Activated CD8-positive, alpha-beta memory T cell treated with anti-CD3 and anti-CD28 coated beads for 1 hour (primary cell): ENCODE measurements at regions not wholly inside any gene's neighbourhood (a gene's known extent, or its start where the extent isn't known, plus 50 kb on each side); places are given as distances from the start of the nearest gene placed in this dataset.
"Not testable (repeated sequence)": the region's sequence is repeated elsewhere in the genome, so short reads cannot be mapped to it uniquely, and the experiment has no call there.

Experiments
- DNase-seq, 2 donors: peaks; one replicate each; pipeline ENCODE4 v3.0.0-alpha.2; 2020; ENCODE audit warnings: low read depth in 1 of 2; ENCODE audit errors: extremely low read depth in 1 of 2

DNA sequence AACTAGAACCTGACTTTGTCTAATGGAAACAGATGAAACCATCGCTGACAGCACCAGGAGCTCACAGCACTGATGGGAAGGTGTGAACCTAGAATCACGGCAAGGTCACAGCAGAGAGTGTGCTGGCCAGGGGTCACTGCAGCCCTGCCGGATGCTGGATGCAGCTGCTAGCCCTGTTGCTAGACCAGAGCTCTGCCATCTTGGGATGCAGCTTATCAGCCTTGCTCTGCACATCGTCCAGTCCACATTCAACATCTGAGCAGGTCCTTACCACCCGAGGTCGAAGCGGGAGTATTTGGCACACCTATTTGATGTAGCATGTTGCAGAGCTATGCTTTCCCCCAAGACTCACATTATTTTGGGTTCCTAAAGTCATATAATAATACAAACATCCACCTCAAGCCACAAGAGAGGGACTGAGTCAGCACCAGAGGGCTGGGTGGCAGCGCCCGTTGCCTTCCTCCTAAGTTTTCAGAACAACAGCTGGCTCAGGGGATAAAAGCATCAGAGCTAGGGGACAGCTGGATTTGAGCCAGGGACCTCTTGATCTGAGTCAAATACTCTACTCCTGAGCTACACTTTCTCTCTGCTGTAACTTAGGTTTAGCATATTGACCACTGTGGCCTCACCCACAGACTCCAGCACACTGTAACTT is 135.3 kb downstream of the ZNF467 start:
- DNase-seq: no peak

DNA sequence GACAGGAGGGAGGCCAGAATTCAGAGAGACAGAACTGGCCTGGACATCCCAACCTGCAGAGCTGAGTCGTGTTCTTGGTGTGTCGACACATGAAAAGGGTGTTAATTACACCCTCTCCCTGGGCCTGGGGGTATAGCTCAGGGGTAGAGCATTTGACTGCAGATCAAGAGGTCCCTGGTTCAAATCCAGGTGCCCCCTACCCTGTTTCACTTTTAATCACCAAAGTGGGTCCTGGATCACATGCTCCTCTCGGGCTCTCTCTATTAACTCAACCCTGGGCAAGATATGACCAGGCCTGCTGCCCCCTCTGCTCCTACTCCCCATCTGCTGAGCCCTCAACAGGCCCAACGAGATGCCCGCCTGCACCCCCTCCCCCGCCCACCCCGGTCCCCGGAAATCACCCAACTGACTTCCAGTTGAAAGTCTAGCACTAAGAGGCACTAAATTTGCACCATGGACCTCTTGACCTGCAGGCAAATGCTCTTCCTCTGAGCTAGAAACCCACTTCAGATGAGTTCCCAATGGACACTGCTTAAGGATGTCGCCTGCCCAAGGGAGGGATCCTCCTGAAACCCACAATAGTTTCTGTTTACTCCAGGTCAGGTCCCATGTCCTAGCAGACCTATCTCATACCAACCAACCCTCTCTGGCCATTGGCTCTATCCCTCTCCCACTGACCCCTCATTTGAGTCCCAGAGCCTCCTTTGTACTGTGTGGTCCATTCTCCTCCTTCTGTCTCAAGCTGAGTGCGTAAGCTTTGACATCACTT is 137.6 kb downstream of the ZNF467 start:
- no peak for DNase-seq

DNA sequence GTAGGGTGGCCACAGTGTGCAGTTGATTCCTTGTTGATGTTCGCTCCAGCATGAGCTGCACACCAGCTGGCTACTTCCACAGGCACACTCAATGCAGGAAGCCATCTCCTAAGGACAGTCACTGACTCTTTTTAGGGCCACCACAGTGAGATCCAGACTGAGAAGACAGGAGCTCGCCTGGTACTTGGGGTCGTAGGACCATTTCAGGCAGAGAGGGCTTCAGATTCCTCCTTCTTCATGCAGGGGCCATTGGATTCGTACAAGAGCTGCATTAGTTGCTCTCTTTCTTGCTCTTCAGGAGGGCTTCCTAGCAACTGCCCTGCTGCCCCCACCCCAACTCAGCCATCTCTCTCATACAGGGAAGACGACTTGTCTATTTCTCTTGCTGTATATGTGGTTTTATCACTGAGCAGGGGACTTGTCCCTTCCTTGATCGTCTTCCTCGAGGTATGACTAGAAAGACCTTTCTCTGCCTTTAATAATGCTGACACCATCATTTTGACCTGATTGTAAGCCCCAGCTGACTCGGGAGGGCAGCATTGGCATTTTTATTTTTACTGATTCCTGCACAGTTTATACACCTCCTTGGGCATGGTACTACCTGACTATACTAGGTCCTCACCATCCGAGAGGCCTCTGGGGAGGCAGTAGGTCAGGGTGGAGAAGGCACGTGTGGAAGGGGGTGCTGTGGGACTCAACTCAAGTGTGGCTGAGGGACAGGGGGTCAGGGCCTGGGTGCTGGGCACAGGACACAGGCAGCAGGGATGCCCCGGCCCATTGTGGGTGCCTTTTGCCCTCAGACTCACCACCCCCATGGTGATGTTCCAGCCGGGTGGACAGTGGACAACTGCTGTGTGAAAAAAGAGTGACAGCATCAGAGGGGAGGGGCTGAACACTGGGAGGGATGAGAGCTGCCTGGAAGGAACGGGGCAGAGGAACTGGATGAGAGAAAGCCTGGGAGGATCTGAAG is 136.7 kb upstream of the ZNF746 start:
- no peak for DNase-seq

DNA sequence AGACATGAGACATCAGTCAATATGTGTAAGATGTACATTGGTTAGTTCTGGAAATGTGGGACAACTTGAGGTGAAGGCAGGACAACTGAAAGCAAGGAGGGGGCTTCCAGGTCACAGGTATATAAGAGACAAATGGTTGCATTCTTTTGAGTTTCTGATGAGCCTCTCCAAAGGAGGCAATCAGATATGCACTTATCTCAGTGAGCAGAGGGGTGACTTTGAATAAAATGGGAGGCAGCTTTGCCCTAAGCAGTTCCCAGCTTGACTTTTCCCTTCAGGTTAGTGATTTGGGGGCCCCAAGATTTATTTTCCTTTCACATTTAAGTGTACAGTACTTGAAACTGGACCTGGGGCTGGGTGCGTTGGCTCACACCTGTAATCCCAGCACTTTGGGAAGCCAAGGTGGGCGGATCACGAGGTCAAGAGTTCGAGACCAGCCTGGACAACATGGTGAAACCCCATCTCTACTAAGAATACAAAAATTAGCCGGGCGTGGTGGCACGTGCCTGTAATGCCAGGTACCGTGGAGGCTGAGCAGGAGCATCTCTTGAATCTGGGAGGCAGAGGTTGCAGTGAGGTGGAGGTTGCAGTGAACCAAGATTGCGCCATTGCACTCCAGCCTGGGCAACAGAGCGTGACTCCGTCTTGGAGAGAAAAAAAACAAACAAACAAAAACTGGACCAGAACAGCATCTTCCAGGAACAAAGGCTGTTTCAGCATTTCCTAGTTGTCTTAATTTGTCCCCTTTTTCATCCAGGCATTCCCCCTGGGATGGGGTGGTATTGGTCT is 130.9 kb upstream of the ZNF746 start:
- not testable (repeated sequence) for DNase-seq

DNA sequence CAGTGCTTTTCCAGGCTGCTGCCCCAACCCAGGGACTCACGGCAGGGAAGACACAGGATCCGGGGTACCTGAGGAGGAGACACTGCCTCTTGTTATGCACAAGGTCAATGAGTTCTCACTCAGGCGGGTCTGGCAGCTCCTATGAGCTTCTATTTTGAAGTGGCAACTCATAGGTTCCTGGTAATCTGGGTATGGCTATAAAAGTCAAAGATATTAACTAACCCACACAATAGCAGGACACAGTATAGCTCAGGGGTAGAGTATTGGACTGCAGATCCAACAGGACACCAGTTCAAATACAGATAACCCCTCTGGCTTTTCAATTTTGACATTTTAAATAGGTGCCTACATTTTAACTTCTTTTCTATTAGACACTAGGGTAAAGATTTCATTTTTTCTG is 130.3 kb upstream of the ZNF746 start:
- DNase-seq: no peak

DNA sequence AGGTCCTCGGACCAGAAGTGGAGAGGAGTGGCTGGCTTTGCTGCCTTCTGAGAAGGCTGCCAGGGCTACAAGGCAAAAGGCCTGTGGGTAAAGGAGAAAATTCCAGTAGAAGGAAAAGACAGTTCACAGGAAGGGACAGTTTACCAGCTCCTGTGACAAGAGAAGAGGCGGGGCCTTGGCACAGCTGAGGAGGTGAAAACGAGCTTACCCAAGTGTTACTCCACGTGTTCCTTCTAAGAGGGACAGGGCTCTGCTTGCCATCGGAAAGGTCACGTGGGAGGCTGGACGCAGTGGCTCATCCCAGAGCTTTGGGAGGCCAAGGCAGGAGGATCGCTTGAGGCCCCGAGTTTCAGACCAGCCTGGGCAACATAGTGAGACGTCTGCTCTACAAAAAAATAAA is 129.4 kb upstream of the ZNF746 start:
- no peak for DNase-seq

DNA sequence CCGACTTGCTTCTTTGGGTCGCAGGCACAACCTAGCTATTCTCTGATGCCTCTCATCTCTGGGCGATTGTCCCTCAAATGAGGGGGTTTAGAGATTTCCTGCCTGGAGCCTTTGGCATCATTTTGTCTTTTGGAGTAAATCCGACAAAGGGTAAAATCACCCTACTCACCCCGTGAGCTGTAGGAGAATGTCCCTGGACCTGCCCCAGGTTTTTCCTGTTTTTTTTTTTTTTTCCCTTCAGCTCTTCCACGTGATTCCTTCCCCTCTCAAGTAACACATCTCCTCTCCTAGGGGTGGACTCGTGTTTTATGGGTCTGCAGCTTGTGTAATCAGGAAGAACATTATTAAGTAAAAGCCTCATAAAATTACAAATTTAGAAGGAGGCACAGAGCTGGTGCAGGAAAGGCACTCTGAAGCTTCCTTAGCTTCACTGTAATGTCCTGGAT is 128.4 kb upstream of the ZNF746 start:
- DNase-seq: no peak

DNA sequence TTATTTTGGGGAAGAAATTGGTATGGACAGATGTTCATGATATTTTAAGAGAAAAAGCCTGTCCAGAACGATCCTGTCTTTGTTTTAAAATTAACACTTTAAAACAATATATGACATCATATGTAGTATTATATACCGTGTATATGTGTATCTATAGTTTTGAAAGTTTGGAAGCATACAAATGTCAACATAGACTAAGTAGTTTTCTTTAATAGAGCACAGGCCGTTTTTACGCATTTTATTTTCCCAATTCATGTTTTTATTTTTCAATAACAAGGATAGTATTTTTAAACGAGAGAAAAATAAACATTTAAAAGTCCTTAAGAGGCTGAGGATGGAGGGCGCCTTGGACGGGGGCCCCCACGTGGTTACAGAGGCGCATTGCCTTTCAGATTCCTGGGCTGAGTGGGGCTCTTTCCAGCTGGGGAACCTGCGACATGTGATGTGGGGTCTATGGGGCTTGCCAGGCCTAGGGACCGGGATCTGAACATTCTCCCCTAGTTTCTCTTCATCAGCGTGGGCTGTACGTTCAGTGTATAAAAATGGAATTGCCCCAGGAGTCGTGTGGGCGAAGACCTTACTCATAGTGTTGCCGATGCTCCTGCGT is 127.8 kb upstream of the ZNF746 start:
- DNase-seq: peak in 1 of 2 donors; percentile 28

DNA sequence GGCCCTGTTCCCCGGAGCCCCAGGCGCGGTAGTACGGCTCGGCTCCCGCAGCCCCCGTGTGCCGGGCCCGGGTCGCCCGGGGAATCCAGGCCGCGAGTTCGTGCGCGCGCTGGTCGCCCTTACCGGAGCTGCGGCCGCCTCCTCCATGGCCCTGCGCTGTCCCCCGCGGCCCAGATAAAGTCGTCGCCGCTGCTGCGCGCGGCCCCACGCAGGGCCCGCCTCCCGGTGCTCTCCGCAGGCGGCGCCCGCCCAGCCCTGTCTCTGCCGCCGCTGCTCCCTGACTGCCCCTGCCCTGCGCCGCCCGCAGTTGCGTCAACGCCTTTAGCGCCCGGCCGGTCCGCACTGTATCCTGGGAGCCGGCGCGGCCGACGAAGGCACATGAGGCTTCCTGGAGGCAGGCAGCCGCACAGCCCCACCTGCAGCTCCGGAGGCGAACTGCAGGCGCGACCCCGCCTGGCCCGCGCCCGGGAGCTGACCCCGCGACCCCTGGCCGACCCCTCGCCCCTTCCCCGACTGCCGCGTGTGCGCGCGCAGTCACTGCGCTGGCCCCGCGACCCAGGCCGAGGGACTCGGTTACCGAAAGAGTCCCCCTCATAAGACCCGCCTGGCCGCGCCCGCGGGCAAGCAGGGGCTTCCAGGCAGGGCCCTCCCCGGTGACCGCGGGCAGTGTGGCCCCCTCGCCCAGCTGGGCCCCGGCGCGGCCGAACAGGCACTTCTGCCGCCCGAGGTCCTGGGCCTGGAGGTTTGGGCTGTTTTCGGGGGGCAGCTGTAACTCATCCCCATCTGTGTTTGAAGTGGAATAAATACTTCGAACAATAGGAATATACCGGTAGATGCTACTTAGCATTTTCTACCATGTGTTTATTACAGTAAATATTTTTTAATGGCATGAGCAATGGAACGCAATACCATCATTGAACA is 127.1 kb upstream of the ZNF746 start:
- peak; percentile 70 to 82 for DNase-seq

DNA sequence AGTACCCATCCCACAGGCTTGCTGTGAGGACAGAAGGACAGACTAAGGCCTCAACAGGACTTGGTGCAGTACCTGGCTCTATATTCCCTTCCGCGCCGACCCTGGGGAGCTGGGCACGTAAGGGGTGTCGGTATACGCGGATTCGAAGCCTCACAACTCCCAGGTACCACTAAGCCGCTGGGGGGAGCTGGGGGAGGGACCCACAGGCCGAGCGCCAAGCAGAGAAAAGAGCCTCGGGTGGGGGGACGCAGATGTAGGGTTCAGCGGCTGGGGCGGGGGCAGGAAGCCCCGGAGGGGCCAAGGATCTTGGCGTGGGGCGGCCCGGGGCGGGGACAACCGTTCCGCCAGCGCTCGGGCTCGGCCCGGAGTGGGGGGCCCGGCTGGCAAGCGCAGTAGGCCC is 126.4 kb upstream of the ZNF746 start:
- no peak for DNase-seq

DNA sequence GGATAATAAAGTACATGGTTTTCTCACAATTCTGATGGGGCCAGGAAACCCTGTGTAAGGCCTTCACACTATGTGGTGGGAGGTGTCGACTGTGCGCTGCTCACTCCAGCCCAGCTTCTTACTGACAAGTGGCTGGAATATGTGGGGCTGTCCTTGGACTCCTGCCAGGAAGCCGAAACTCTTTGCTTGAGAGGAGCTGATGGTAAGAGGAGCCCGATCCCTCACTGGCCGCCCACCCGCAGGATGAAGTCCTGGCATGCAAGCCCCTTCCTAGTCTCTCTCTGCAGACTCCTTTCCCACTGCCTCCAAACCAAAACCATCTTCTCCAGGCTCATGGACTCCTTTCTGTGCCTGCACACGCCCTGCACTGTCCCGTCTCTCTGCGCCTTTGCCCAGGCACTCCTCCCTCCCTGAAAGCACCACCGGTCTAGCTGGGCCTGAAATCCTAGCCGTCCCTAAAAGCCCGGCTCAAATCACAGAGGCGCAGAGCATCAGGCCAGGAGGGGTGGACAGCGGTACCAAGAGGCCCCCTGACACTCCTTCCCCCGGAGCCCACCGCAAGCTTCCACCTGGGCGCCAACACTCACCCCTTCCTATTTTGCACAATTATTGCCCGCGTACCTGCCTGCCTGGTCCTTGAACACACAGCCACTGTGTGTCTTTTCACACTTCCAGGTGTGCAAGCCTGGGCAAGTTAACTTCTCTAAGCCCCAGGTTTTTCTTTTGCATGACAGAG is 125.8 kb upstream of the ZNF746 start:
- DNase-seq: not testable (repeated sequence)

DNA sequence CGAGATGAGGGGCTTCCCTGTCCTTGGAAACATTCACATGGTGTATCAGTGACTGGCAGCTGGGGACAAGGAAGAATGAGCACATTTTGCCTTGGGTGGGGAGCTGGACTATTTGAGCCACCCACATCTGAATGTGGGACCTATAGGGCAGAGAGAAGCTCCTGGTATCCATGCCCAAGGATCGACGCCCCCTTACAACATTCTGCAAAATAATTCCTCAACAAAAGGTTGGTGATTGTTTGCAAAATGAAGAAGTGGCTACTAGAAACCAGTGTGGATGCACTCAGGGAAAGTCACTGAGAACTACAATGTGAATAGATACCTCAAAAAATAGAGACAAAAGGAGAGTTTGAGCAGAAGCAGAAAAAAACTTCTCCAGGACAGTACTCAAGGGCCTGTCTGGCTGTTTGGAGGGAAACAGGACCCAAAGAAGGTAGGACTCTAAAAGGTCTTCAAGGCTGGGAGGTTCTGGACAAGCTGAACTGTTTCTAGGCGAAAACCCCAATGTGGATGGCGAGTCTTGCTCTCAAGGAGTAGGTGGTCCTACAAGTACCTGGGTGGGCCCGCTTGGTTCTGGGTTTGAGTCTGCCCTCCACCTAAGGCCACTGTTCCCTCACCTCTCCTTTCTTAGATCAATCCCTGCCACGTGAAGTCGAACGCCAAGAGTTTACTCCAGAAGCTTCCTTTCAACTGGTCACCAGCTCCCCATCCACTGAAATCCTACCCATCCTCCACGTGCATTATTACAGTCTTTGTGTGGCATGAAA is 125.0 kb upstream of the ZNF746 start:
- DNase-seq: no peak

DNA sequence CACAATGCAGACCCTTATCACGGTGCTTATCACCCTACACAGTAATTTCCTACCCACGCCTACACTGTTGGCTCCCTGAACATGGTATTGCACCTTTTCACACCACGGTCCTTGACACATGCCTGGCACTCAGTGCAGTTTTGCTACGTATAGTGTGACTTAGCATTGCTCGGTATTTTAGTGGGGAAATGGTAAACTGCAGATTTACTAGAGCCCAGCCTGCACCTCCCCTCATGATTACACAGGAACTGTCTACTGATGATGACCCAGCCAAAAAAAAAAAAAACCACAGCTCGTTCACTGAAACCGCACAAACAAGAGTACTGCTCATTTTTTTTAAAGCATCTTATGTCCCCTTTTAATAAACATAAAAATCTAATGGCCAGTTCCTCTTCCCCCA is 124.2 kb upstream of the ZNF746 start:
- DNase-seq: no peak

DNA sequence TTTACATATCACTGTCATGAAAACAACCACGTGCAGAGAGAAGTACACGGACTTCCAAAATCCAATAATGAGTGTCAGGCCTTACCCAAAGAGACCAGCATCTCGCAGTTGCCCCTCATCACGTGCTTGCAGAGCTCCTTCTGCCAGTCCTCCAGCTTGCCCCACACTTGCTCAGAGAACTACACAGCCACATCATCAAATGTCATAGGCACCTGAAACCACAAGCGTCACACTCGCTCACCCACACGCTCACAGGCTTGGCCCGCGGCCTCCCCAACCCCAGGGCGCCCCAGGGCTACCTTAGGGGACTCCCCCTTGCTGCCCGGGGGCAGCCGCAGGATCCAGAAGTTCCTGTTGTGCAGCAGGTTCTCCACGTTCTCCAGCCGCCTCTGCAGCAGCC is 123.4 kb upstream of the ZNF746 start:
- DNase-seq: no peak

DNA sequence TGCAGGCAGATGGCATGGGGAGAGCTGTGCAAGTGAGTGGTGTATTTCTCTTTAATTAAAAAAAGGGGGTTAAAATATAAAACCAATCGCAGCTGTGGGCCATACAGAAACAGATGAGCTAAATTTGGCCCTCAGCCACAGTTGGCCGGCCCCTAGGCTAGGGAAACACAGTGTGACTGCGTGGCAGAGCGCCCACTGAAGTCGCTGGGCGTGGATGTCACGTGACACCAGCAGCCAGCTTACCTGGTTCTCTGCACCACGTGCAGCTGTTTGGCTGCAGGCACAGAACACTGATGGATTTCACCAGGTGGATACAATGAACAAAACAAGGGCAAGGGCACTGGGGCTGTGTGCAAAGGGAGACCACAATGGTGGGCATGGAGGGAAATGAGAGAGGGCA is 119.3 kb upstream of the ZNF746 start:
- DNase-seq: no peak

DNA sequence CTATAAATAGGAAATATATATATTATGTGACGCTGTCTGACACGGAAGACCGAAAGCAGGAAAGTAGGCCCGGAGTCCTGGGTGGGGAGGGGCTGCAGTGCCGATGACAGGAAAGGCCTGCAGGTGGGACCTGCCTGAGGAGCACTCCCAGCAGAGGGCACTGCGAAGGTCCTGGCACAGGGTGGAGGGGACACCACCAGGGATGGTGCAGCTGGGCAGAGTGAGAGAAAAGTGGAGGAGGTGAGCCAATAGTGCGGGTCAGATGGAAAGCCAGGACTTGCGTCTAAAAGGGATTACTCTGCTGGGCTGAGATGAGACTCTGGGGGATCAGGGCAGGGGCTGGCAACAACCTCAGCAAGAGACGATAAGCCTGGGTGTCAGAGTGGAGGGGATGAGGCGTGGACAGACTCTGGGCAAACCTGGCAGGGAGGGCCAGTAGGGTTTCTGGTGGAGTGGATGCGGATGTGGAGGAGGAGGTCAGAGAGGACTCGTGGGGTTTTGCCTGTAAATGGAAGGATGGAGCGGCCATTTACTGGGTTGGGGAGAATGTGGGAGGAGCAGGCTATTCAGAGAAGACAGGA is 118.2 kb upstream of the ZNF746 start:
- DNase-seq: no peak

DNA sequence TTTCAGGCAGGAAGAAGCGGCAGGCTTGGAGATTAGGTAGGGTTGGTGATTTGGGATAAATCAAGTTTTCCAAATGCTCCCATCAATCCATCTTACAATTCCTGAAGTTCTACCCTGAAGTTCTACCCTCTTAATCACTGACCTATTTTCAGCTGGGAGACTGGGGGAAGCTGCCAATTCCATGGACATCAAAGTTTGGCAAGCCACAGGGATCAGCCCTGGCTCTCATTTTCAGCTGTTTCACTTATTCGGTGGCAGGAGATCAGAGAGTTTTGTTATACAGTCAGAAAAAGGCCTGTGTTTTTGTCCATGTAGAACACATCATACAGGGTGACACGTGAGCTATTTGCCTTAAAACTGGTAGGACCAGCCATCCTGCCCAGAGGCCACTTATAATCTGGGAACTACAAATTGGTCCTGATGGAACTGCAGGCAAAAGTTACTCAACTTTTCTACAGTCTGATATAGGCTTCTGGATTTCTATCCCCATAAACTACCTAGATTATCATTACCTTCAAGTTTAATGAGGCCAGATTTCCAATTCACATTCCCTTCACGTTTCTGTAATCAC is 112.9 kb upstream of the ZNF746 start:
- DNase-seq: no peak
